ENCODE measurements at regions not wholly inside any gene's neighbourhood (a gene's known extent, or its start where the extent isn't known, plus 50 kb on each side); places are given as distances from the start of the nearest gene placed in this dataset.

DNA sequence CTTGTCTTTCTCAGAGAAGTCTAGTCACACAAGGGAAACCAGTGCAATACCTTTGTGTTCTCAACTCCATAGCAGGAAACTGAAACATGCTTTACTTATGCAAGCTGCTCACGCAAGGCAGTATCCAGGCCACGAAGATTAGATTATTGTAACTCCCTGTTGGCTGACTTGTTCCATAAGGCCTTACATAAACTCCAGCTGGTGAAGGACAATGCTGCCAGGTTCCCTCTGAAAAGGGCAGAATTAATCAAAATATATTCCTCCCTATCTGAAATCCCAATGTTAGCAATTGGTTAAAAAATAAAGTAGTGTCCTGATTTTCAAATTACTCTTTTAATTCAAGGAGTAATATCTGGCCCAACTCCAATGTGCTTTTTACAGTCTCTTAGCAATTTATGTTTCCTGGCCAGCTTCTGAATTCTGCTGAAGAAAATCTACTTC, 966.6 kb downstream of the HACE1 start:
- no peaks in the 10 kb centered on the region for H3K4me1 ChIP-seq (ENCODE audit: control insufficient read depth in 4 of 4, insufficient read depth in 4 of 4, low read length in 3 of 4)
- no peak overlapping the region for H3K4me3 ChIP-seq (ENCODE audit: low read depth in 1 of 3, low read length in 3 of 3)
- H3K27me3 ChIP-seq (ENCODE audit: control insufficient read depth in 4 of 4, insufficient read depth in 4 of 4, low read length in 3 of 4), result peaks cover 0 to 2% (median 0%) of the 10 kb centered on the region in 4 donors
- H3K9me3 ChIP-seq (ENCODE audit: control insufficient read depth in 4 of 4, low read length in 3 of 4), result no peaks in the 10 kb centered on the region
- H3K27ac ChIP-seq (ENCODE audit: low read depth in 1 of 2, low read length in 2 of 2), result no peak overlapping the region
- TF ChIP-seq JUND (IDR thresholded peaks at IDR 0.05) (no peak), RXRA (IDR thresholded peaks at IDR 0.05) (no peak), ZBTB33 (IDR thresholded peaks at IDR 0.05) (no peak), YY1 (IDR thresholded peaks at IDR 0.05) (no peak)
- no peak for DNase-seq (ENCODE audit: low spot score)
- no peak overlapping the region for H3K9ac ChIP-seq (ENCODE audit: low read depth in 1 of 2, low read length in 2 of 2)
- WGBS, result 69% methylated on average over 2 of the region's 2 CpGs
- H3K36me3 ChIP-seq (ENCODE audit: control insufficient read depth in 4 of 4, insufficient read depth in 3 of 4, low read depth in 1 of 4, low read length in 3 of 4), result no peaks in the 10 kb centered on the region

DNA sequence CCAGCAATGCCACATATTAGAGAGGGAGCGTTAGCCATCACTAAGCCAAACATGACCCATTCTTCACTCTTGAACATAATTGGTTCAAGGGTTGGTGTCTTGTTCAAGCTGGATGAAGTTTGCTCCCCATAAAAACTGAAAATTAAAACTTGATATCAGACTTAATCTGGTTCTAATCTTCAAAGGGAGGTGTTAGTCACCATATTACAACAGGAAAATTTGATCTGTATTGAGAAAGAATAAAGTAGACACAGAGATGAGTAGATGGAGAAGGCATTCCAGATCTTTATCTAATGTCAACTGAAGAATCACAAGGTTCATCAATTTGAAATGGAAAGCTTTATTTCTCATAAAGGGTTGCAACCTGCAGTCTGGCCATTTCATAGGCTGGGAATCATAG, 972.8 kb downstream of the HACE1 start:
- no peak for DNase-seq (ENCODE audit: low spot score)
- Histone ChIP-seq H3K27me3 (ENCODE audit: control insufficient read depth in 4 of 4, insufficient read depth in 4 of 4, low read length in 3 of 4) (peaks cover 0 to 2% (median 0%) of the 10 kb centered on the region in 4 donors), H3K4me3 (ENCODE audit: low read depth in 1 of 3, low read length in 3 of 3) (no peak overlapping the region), H3K9me3 (ENCODE audit: control insufficient read depth in 4 of 4, low read length in 3 of 4) (no peaks in the 10 kb centered on the region), H3K27ac (ENCODE audit: low read depth in 1 of 2, low read length in 2 of 2) (no peak overlapping the region), H3K9ac (ENCODE audit: low read depth in 1 of 2, low read length in 2 of 2) (no peak overlapping the region), H3K4me1 (ENCODE audit: control insufficient read depth in 4 of 4, insufficient read depth in 4 of 4, low read length in 3 of 4) (no peaks in the 10 kb centered on the region), H3K36me3 (ENCODE audit: control insufficient read depth in 4 of 4, insufficient read depth in 3 of 4, low read depth in 1 of 4, low read length in 3 of 4) (no peaks in the 10 kb centered on the region)
- TF ChIP-seq RXRA (IDR thresholded peaks at IDR 0.05), result no peak
- TF ChIP-seq HNF4G (IDR thresholded peaks at IDR 0.05), result no peak
- no peak for TF ChIP-seq FOXA1 (IDR thresholded peaks at IDR 0.05)
- TF ChIP-seq EGR1 (IDR thresholded peaks at IDR 0.05; ENCODE audit: low read depth in 2 of 2), result no peak
- no peak for TF ChIP-seq RAD21 (IDR thresholded peaks at IDR 0.05)
- no peak for TF ChIP-seq TAF1 (conservative IDR thresholded peaks at IDR 0.05)
- TF ChIP-seq, protein P1, sequence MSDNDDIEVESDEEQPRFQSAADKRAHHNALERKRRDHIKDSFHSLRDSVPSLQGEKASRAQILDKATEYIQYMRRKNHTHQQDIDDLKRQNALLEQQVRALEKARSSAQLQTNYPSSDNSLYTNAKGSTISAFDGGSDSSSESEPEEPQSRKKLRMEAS (IDR thresholded peaks at IDR 0.05), result no peak
- TF ChIP-seq JUND (IDR thresholded peaks at IDR 0.05), result no peak
- TF ChIP-seq GABPA (IDR thresholded peaks at IDR 0.05 in 1 of 2, conservative IDR thresholded peaks at IDR 0.05 in 1 of 2), result no peak
- no peak for TF ChIP-seq FOXA2 (IDR thresholded peaks at IDR 0.05)
- TF ChIP-seq REST (IDR thresholded peaks at IDR 0.05), result no peak
- TF ChIP-seq SP1 (IDR thresholded peaks at IDR 0.05), result no peak
- TF ChIP-seq, protein P2, sequence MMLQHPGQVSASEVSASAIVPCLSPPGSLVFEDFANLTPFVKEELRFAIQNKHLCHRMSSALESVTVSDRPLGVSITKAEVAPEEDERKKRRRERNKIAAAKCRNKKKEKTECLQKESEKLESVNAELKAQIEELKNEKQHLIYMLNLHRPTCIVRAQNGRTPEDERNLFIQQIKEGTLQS (IDR thresholded peaks at IDR 0.05), result no peak
- 91% methylated on average over 1 of the region's 1 CpG for WGBS

Data from liver (tissue), 7 donors.